ENCODE measurements at regions not wholly inside any gene's neighbourhood (a gene's known extent, or its start where the extent isn't known, plus 50 kb on each side); places are given as distances from the start of the nearest gene placed in this dataset.

GRCh38 chr13:84130495-84131114 lies 248.3 kb upstream of the SLITRK1 start:
- H3K27ac ChIP-seq = no peak overlapping the region
- H3K4me1 ChIP-seq = no peaks in the 10 kb centered on the region
- WGBS, 4 donors = 67 to 75% (median 72%) methylated on average over 1 of the region's 1 CpG
- no peaks in the 10 kb centered on the region for H3K36me3 ChIP-seq
- ATAC-seq (no peak), DNase-seq (no peak)
- intact Hi-C loops (cut with DNase I) = loop anchor here in 1 of 10 donors (10.0 kb wide), 1 partner anchor 1436 kb away; no protein-coding TSS in a partner anchor
- TF ChIP-seq CTCF (IDR thresholded peaks at IDR 0.05) (no peak), POLR2A (IDR thresholded peaks at IDR 0.05) (no peak)
- no peaks in the 10 kb centered on the region for H3K27me3 ChIP-seq
- no peak overlapping the region for H3K4me3 ChIP-seq
- H3K9me3 ChIP-seq = no peaks in the 10 kb centered on the region

- Histone ChIP-seq H3K36me3 (no peaks in the 10 kb centered on the region), H3K9me3 (no peaks in the 10 kb centered on the region), H3K4me3 (no peak overlapping the region), H3K4me1 (no peaks in the 10 kb centered on the region), H3K27ac (no peak overlapping the region), H3K27me3 (no peaks in the 10 kb centered on the region)
- ATAC-seq (no peak), DNase-seq (no peak)
- 85 to 89% (median 86%) methylated on average over 2 of the region's 2 CpGs for WGBS, 4 donors
- TF ChIP-seq POLR2A (IDR thresholded peaks at IDR 0.05) (no peak), CTCF (IDR thresholded peaks at IDR 0.05) (no peak)
- intact Hi-C loops (cut with DNase I) = loop anchor here in 1 of 10 donors (10.0 kb wide), 1 partner anchor 1435 kb away; no protein-coding TSS in a partner anchor
Observed at GRCh38 chr13:84129966-84130365, 247.7 kb upstream of the SLITRK1 start.

DNA sequence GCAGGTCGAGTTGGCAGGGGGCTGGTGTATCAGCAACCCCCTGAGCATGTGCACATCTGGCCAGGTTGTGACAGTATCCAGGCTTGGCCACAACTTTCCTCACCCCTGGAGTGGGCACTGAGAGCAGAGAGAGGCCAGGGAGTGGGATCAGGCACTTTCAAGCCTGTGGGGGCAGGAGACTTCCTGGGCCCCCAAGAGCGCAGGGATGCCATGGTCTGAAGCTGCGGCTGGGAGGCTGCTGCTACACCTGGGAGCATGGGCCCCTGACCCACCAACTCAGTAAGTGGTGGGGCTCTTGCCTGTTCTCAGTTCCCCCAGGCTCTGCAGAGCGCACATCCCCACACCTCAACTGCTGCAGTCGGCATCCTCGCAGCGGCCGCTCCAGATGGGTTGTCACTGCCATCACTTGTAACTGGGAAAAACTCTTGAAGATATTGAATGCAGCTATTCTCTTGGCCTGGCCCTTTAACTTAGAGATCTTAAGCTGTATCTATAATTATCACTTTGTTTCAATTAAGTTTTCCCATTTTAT lies 245.4 kb upstream of the SLITRK1 start:
- 88 to 97% (median 93%) methylated on average over 6 to 8 of the region's 8 CpGs for WGBS, 4 donors
- Histone ChIP-seq H3K4me3 (no peak overlapping the region), H3K9me3 (no peaks in the 10 kb centered on the region), H3K4me1 (no peaks in the 10 kb centered on the region), H3K27ac (no peak overlapping the region), H3K36me3 (no peaks in the 10 kb centered on the region), H3K27me3 (no peaks in the 10 kb centered on the region)
- intact Hi-C loops (cut with DNase I) = no loop called here
- TF ChIP-seq CTCF (IDR thresholded peaks at IDR 0.05) (no peak), POLR2A (IDR thresholded peaks at IDR 0.05) (no peak)
- peak in 1 of 5 donors; percentile 41 for DNase-seq
- ATAC-seq = no peak

DNA sequence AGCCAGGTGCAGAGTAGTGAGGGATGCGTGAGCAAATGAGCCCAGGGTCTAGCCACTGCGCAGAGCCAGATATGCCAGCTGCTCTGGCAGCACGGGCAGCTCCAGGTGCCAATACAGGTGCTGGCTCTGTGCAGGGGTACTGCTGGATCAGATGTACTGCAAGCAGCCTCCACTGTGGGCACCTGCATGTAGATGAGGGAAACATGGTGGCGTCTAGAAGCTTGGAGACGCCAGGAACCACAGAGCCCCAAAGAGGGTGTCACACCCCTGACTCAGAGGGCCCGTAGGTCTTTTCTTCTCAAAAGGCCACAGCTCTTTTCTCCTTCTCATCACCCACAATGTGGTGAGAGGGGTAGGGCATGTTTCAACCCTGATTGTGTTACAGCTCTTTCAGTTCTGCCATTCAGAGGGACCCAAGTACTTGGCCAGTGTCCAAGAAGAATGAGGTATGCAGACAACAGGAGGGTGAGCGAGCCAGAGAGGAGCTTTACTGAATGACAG lies 244.4 kb upstream of the SLITRK1 start:
- Histone ChIP-seq H3K27me3 (no peaks in the 10 kb centered on the region), H3K4me3 (no peak overlapping the region), H3K9me3 (no peaks in the 10 kb centered on the region), H3K36me3 (no peaks in the 10 kb centered on the region), H3K4me1 (no peaks in the 10 kb centered on the region), H3K27ac (no peak overlapping the region)
- WGBS, 4 donors = 63 to 70% (median 66%) methylated on average over 7 of the region's 7 CpGs
- DNase-seq = no peak
- no peak for TF ChIP-seq CTCF (IDR thresholded peaks at IDR 0.05)
- TF ChIP-seq POLR2A (IDR thresholded peaks at IDR 0.05) = no peak
- ATAC-seq = no peak
- intact Hi-C loops (cut with DNase I) = no loop called here
